Testis (tissue), 2 donors: ENCODE measurements at regions not wholly inside any gene's neighbourhood (a gene's known extent, or its start where the extent isn't known, plus 50 kb on each side); places are given as distances from the start of the nearest gene placed in this dataset.

Experiments used
- POLR2A ChIP-seq: fragments of 450-650 bp; IDR thresholded peaks from one replicate; pipeline ENCODE4 v1.6.1; 2017; ENCODE audit warnings: antibody characterized with exemption, mild to moderate bottlenecking, moderate library complexity
- TF ChIP-seq, protein P1 (sequence below), 3 experiments: fragments of 450-650 bp in 2 of 3; fragments of 200-600 bp in 1 of 3; sonication (generic) in 1 of 3; IDR thresholded peaks; one replicate each; pipeline ENCODE4 v1.5.1; 2016 to 2019; ENCODE audit warnings: antibody characterized with exemption in 3 of 3, mild to moderate bottlenecking in 2 of 3, moderate library complexity in 1 of 3

DNA sequence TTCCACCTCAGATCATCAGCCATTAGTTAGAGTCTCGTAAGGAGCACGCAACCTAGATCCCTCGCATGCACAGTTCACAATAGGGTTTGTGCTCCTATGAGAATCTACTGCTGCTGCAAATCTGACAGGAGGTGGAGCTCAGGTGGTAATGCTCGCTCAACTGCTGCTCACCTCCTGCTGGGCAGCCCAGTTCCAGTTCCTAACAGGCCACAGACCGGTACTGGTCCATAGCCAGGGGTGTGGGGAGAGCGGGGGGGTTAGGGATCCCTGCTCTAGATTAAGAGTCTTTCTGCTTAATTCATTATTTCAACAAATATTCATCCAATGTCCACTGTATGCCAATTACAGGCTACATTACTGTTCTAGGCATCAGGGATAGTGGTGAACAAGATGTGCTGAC, 170.4 kb upstream of the KBTBD8 start:
- TF ChIP-seq, protein P1, sequence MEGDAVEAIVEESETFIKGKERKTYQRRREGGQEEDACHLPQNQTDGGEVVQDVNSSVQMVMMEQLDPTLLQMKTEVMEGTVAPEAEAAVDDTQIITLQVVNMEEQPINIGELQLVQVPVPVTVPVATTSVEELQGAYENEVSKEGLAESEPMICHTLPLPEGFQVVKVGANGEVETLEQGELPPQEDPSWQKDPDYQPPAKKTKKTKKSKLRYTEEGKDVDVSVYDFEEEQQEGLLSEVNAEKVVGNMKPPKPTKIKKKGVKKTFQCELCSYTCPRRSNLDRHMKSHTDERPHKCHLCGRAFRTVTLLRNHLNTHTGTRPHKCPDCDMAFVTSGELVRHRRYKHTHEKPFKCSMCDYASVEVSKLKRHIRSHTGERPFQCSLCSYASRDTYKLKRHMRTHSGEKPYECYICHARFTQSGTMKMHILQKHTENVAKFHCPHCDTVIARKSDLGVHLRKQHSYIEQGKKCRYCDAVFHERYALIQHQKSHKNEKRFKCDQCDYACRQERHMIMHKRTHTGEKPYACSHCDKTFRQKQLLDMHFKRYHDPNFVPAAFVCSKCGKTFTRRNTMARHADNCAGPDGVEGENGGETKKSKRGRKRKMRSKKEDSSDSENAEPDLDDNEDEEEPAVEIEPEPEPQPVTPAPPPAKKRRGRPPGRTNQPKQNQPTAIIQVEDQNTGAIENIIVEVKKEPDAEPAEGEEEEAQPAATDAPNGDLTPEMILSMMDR (IDR thresholded peaks at IDR 0.05) = no peak
- no peak for TF ChIP-seq POLR2A
